K562 (cell line): ENCODE measurements at regions not wholly inside any gene's neighbourhood (a gene's known extent, or its start where the extent isn't known, plus 50 kb on each side); places are given as distances from the start of the nearest gene placed in this dataset.

Experiments used
- MTA3 ChIP-seq: fragments of 450-650 bp; formaldehyde crosslinking; IDR thresholded peaks from 2 replicates; pipeline ENCODE4 v1.6.1; 2017; ENCODE audit warnings: mild to moderate bottlenecking, borderline replicate concordance
- ZBTB43 ChIP-seq: sonication (generic); formaldehyde crosslinking; IDR thresholded peaks from 2 replicates; pipeline ENCODE4 v1.8.0; 2023; ENCODE audit warnings: mild to moderate bottlenecking, missing genetic modification reagents
- ZNF274 ChIP-seq: IDR thresholded peaks from 2 replicates; pipeline ENCODE4 v1.6.1; 2011; ENCODE audit warnings: low read depth, mild to moderate bottlenecking, low read length, moderate library complexity, borderline replicate concordance
- ZNF436 ChIP-seq: fragments of 250-450, 450-650 bp; sonication (Bioruptor Pico); formaldehyde crosslinking; IDR thresholded peaks from 2 replicates; pipeline ENCODE4 v1.7.0; 2020; ENCODE audit warnings: mild to moderate bottlenecking
- ZZZ3 ChIP-seq: fragments of 450-650 bp; IDR thresholded peaks from 2 replicates; pipeline ENCODE4 v1.6.1; 2016; ENCODE audit warnings: antibody characterized with exemption, mild to moderate bottlenecking, moderate library complexity

GRCh38 chr2:238518821-238519186 lies 92.1 kb downstream of the ASB1 start:
- TF ChIP-seq ZBTB43 (CRISPR knock-in tag) (no peak), ZNF436 (no peak), MTA3 (no peak), ZZZ3 (no peak), ZNF274 (no peak)
